HG02852 (cell line): ENCODE measurements at regions not wholly inside any gene's neighbourhood (a gene's known extent, or its start where the extent isn't known, plus 50 kb on each side); places are given as distances from the start of the nearest gene placed in this dataset.
"Not testable (repeated sequence)": the region's sequence is repeated elsewhere in the genome, so short reads cannot be mapped to it uniquely, and the experiment has no call there.

ENCODE experiments used
- ATAC-seq: cut with Tn5 transposase; IDR thresholded peaks from one replicate; pipeline ENCODE4 v1.9.1; 2021; ENCODE audit warnings: mild to moderate bottlenecking, moderate library complexity; ENCODE audit not compliant: unreplicated experiment

GRCh38 chr7:125490167-125490566 lies 560.5 kb upstream of the POT1 start:
- no peak for ATAC-seq

DNA sequence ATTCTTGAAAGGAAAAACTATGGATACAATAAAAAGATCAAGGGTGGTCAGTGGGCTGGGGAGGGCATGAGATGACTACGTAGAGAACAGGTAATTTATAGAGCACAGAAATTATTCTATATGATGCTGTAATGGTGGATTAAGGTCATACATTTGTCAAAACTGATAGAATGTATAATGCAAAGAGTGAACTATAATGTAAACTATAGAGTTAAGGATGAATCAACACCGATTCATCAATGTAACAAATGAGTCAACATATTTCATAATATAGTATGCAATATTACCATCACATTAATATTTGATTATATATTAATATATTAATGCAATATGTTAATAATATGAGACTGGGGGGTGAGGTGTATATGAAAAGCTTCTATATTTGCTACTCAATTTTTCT lies 555.6 kb upstream of the POT1 start:
- no peak for ATAC-seq

- no peak for ATAC-seq
Measured at GRCh38 chr7:125484755-125485154, 555.1 kb upstream of the POT1 start.

- no peak for ATAC-seq
Measured at GRCh38 chr7:125481323-125481722, 551.7 kb upstream of the POT1 start.

GRCh38 chr7:125480762-125481161 lies 551.1 kb upstream of the POT1 start:
- ATAC-seq = no peak

GRCh38 chr7:125468855-125469174 lies 539.2 kb upstream of the POT1 start:
- no peak for ATAC-seq

DNA sequence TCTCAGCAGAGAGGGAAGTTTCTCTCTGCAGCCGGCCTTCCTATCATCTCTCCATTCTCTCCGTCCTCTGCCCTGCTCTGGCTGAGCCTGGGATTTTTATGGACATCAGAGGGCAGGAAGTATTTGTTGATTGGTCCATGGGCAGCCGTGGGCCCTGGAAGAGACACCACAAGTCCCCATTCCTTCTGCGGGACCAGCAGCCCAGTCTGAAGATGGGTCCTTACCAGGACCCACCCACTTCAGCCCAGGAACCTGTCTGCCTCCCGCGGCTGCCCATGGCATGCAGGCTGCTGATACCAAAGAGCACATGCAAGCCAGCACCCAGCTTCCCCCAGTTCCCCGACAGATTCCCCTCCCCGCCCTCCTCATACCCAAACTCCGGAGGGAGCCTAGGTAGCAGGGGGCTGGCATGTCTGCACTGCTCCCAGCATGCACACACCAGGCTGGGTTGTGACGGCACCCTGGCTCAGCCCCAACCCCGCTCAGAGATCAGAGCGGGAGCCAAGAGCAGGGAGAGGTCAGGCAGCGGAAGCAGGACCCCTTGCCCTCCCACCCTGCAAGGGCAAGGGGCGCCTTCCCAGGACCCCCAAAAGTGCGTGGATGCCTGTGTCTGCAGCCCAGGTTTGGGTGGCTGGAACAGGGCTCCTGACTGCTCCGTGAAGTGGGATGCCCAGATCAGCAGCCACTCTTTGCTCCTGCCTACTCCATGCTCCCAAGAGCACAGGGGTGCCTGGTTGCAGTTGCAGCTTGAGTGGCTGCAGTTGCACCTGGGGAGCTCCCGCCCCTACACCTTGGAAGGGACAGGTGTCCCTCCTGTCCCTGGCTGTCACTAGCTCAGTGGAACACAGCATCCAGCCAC lies 538.6 kb upstream of the POT1 start:
- no peak for ATAC-seq

DNA sequence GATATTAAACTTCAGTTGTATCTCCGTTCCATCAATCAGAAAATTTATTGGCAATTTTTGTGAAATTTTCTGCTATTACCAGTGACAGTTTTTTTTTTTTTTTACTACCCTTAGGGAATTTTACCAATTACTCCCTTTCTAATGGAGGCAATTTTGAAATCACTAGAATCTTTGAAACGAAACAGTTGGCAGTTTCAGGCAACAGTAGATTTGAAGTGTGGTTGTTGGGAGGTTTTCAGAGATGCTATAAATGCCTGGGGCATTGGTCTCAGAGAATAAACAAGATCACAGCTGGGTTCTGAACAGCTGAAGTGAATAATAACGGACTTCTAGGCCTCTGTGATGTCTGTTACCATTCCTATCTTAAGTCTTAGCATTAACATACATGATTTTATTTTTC lies 535.9 kb upstream of the POT1 start:
- no peak for ATAC-seq

GRCh38 chr7:125462615-125463014 lies 533.0 kb upstream of the POT1 start:
- ATAC-seq = no peak

GRCh38 chr7:125459038-125459437 lies 529.4 kb upstream of the POT1 start:
- ATAC-seq = no peak

DNA sequence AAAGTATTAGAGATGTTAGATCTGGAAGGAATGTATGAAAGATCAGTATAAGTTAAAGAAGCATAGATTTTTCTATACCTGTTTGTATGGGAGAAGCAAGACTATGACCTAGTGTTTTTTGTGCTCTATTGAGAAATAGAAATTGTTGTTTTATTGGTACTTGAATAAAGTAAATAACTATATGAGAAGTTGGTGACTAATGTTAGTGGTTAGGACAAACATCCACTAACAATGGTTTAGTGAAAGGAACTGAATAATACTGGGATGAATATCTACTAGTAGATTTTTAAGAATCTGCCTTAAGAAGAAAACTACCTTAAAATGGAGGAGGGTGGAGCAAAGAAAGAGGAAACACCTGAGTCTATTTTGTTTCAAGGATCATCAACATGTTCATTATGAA lies 521.1 kb upstream of the POT1 start:
- ATAC-seq = no peak

- no peak for ATAC-seq
Measured at GRCh38 chr7:125445836-125446235, 516.2 kb upstream of the POT1 start.

GRCh38 chr7:125444864-125445263 lies 515.2 kb upstream of the POT1 start:
- no peak for ATAC-seq

- no peak for ATAC-seq
Measured at GRCh38 chr7:125436220-125436619, 506.6 kb upstream of the POT1 start.

DNA sequence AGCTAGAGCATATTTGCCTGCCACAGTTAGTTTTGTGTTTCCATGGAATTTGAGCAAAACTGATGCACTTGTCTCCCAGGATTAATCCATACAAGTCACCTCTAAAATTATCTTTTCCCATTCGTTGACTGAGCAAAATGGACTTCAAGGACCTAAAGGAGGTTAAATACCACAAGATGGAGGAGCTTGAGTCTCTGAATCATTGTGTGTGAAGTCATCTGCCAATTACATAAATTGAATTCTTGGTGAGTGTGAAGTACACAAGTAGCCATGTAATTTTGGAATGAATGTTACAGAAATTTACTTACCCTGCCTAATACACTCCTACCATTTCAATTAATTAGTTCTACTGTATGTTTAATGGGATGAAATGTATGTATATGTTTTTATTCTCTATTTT lies 501.7 kb upstream of the POT1 start:
- ATAC-seq = no peak

DNA sequence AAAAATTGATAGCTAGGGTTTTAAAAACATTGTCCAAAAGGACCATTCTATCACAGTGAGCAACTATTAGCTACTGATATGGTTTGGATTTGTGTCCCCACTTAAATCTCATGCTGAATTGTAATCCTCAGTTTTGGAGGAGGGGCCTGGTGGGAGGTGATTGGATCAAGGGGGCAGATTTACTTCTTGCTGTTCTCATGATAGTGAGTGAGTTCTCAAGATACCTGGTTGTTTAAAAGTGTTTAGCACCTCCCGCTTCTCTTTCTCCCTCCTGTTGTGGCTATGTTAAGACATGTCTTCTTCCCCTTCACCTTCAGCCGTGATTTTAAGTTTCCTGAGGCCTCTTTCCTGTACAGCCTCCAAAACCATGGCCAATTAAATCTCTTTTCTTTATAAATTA lies 500.4 kb upstream of the POT1 start:
- ATAC-seq = no peak

DNA sequence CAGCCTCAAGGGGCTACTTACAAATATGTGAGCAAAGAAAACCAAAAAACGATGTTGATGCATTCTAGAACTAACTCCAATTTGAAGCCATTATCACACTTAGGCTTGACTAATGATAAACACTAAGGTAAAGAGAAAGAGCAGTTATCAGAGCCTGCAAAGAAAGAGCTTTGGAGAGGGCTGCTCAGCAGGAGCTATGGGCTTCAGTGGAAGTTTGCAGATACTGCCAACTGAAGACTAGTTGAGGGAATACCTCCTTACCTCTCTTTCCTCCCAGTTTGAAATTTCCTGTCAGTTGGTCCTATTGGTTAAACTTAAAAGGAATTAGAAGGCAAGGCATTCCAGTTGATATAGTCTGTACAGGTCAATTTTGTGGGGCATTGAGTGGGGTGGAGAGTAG lies 498.1 kb upstream of the POT1 start:
- no peak for ATAC-seq

DNA sequence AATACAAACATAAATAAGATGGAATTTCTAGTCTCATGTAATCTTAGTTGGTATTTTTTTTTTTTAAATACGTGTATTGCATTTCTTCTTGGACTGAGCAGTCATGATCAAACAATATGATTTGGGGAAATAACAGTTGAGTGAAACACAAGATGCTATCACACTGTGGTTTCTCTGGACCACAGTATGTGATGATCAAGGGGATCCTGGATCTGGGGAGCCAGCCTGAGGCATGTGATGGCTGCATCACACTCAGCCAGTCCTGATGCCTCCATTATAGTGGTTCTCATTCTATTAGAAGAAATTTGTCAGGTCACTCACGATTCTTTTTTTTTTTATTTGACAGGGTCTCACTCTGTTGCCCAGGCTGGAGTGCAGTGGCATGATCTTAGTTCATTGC lies 495.9 kb upstream of the POT1 start:
- no peak for ATAC-seq

- no peak for ATAC-seq
Measured at GRCh38 chr7:125424721-125425120, 495.1 kb upstream of the POT1 start.

- no peak for ATAC-seq
Measured at GRCh38 chr7:125423458-125424155, 494.0 kb upstream of the POT1 start.

GRCh38 chr7:125421407-125421806 lies 491.8 kb upstream of the POT1 start:
- ATAC-seq = not testable (repeated sequence)

DNA sequence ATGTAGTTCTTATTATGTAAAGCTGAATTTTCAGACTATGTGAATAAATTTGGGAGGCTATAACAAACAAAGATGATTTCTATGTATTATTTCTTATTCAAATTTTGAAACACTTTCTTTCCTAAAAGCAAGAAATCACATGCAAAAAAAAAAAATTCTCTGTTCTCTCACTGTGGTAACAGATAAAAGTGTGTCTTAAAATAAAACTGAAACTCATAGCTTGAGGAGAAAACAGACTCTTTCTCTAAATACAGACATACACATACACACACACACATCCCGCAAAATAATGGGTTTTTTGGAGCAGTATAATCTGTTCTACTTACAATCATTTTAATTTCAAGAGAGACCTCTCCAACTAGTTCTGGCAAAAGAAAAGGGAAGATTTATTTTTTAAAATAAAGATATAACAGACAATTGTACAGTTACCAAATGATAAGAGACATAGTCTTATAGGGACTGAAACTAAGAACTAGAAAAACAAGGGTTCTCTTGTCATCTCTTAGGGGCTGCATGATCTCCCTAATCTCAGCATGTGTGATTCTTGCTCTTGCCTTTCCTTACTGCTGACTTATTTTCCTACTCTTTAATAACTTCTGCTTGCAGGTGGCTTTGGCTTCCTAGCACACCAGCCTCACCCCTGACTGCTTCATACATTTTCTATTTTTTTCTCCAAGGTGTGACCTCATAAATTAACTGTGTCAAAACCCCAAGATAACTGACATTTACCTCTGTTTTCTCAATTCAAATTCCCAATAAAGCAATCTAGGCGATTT lies 483.5 kb upstream of the POT1 start:
- no peak for ATAC-seq
